ENCODE measurements at regions not wholly inside any gene's neighbourhood (a gene's known extent, or its start where the extent isn't known, plus 50 kb on each side); places are given as distances from the start of the nearest gene placed in this dataset.

DNA sequence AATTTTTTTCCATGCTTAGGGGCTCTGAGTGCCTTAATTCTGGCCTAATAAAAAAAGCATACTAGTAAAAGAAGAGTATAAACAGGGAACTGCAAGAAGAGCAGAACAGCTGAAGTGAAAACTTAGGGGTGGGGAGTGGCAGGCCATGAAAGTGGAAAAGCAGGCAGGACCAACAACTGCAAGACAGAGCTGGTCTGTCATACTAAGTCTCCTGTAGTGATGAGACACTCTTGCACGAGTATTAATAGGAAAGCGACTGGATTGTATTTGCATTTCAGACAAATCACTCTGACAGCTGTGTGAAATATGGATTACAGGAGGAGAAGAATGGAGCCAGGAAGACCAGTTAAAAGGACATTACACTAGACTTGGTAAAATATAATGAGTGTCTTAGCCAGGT, 449.9 kb downstream of the NUF2 start:
- no peaks in the 10 kb centered on the region for H3K9me3 ChIP-seq
- DNase-seq (no peak), ATAC-seq (no peak)
- intact Hi-C loops (cut with DNase I, micrococcal nuclease) = no loop called here
- TF ChIP-seq, protein P1, sequence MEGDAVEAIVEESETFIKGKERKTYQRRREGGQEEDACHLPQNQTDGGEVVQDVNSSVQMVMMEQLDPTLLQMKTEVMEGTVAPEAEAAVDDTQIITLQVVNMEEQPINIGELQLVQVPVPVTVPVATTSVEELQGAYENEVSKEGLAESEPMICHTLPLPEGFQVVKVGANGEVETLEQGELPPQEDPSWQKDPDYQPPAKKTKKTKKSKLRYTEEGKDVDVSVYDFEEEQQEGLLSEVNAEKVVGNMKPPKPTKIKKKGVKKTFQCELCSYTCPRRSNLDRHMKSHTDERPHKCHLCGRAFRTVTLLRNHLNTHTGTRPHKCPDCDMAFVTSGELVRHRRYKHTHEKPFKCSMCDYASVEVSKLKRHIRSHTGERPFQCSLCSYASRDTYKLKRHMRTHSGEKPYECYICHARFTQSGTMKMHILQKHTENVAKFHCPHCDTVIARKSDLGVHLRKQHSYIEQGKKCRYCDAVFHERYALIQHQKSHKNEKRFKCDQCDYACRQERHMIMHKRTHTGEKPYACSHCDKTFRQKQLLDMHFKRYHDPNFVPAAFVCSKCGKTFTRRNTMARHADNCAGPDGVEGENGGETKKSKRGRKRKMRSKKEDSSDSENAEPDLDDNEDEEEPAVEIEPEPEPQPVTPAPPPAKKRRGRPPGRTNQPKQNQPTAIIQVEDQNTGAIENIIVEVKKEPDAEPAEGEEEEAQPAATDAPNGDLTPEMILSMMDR (IDR thresholded peaks at IDR 0.05) = no peak
- H3K4me3 ChIP-seq = no peak overlapping the region
- no peaks in the 10 kb centered on the region for H3K36me3 ChIP-seq (ENCODE audit: low read depth)
- H3K4me1 ChIP-seq (ENCODE audit: low read depth) = no peaks in the 10 kb centered on the region

DNA sequence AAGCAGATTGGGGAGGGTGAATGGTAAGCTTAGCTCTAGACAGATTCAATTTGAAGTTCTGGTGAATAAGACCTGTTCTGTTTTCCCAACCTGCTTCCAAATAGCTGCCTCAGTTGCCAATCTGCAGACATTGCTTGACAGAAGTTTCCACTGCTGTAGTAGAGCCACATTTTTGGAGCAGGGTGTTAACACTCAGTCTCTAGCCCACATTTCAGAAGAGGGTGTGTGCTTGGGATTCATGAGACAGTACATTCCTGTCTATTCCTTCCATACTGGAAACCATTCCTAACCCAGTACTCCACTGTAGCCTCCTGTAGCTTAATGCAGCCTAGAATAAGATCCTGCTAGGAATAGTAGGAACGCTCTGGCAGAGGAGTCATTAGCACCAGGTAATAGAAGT, 450.5 kb downstream of the NUF2 start:
- no peaks in the 10 kb centered on the region for H3K4me1 ChIP-seq (ENCODE audit: low read depth)
- H3K9me3 ChIP-seq = no peaks in the 10 kb centered on the region
- no peak for DNase-seq
- H3K36me3 ChIP-seq (ENCODE audit: low read depth) = no peaks in the 10 kb centered on the region
- ATAC-seq = no peak
- TF ChIP-seq, protein P1 (IDR thresholded peaks at IDR 0.05) = no peak
- no peak overlapping the region for H3K4me3 ChIP-seq
- intact Hi-C loops (cut with DNase I, micrococcal nuclease) = no loop called here

DNA sequence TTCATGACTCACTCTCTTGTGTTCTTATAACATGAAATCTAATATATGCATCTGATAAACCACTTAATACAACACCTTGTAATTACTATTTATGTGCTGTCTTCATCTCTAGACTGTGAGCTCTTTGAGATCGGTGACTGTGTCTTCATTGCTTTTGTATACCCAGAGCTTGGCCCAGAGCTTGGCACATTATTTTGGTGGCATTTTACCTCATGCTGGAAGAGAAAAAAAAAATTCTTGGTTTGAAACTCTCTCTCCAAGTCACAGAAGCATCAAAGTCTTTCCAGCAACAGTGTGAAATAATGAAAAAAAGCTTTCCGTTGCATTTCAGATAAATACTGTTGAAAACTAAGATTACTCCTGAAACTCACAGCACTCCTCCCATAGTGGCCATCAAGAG, 451.6 kb downstream of the NUF2 start:
- H3K4me3 ChIP-seq = no peak overlapping the region
- intact Hi-C loops (cut with DNase I, micrococcal nuclease) = no loop called here
- H3K4me1 ChIP-seq (ENCODE audit: low read depth) = no peaks in the 10 kb centered on the region
- H3K9me3 ChIP-seq = no peaks in the 10 kb centered on the region
- DNase-seq (no peak), ATAC-seq (no peak)
- TF ChIP-seq, protein P1 (IDR thresholded peaks at IDR 0.05) = no peak
- H3K36me3 ChIP-seq (ENCODE audit: low read depth) = no peaks in the 10 kb centered on the region

DNA sequence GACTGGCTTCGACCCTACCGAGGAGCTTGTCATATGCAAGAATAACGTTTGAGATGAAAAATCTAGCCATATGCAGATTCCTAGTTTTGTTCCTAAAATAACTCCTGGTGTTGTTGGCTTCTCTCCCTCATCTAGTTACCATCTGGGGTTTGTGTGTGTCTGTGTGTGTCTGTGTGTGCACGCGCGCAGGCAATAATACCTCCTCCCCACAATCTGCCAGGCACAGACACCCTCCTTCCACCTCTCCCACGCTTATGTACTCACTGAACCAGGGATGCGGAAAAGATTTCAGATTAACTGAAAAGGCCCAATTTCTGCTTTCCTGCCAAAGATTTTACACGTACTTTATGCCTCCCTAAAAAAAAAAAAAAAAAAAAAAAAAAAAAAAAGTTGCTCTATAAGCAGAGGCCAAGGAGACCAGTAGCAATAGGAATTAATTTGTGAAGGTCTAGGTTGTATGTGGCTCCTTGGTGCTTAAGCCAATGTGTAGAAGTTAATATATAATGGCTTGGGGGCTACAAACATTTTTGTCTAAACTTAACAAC, 452.7 kb downstream of the NUF2 start:
- no peak for DNase-seq

DNA sequence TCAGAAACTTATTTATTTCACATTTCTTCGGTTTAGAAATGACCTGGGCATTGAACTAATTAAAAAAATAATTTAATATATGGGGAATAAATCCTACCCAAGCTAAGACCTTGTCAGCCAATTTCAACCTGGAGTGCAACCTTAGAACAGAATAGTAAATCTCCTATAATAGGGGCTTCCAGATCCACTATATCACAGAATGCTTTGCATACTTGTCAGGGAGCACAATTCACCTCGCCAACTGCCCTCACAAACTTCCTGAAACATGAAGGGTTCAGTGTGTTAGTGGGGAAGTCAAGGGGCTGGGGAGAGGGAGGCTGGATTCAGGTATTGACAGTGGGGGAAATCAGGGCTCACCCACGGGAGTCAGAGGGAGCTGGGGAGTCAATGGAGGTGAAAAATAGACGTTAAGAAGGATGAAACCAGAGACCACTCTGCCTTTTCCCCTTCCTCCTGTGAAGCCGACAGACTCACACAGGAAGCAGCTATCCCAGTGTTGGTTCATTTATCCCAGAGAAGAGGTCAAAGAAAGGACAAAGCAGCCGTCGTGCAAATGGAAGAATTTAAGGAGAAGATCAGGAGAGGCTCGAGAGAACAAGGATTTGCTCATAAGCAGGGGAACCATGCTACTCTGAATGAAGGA, 453.3 kb downstream of the NUF2 start:
- Histone ChIP-seq H3K4me3 (no peak overlapping the region), H3K4me1 (ENCODE audit: low read depth) (no peaks in the 10 kb centered on the region), H3K9me3 (peaks cover 2% of the 10 kb centered on the region), H3K36me3 (ENCODE audit: low read depth) (no peaks in the 10 kb centered on the region)
- TF ChIP-seq, protein P1 (IDR thresholded peaks at IDR 0.05) = no peak
- no peak for DNase-seq
- ATAC-seq = no peak
- intact Hi-C loops (cut with DNase I, micrococcal nuclease) = no loop called here

More for the DNA sequence above, 452.7 kb downstream of the NUF2 start:
- Histone ChIP-seq H3K36me3 (ENCODE audit: low read depth) (no peaks in the 10 kb centered on the region), H3K4me1 (ENCODE audit: low read depth) (no peaks in the 10 kb centered on the region), H3K4me3 (no peak overlapping the region), H3K9me3 (no peaks in the 10 kb centered on the region)
- no peak for ATAC-seq
- TF ChIP-seq, protein P1 (IDR thresholded peaks at IDR 0.05) = no peak
- intact Hi-C loops (cut with DNase I, micrococcal nuclease) = no loop called here
